NOMO-1 treated with DMSO at 0.1 percent for 48 hours (cell line): ENCODE measurements at regions not wholly inside any gene's neighbourhood (a gene's known extent, or its start where the extent isn't known, plus 50 kb on each side); places are given as distances from the start of the nearest gene placed in this dataset.
"Not testable (repeated sequence)": the region's sequence is repeated elsewhere in the genome, so short reads cannot be mapped to it uniquely, and the experiment has no call there.

Source experiments
- DNase-seq: peaks from one replicate; lab custom pipeline; 2025; ENCODE audit not compliant: unreplicated experiment; lab: John Stamatoyannopoulos, UW

- no peak for DNase-seq
These were observed 275.7 kb upstream of the STXBP5 start for GRCh38 chr6:146928503-146928902.

- no peak for DNase-seq
These were observed 273.0 kb upstream of the STXBP5 start for GRCh38 chr6:146931214-146931613.

GRCh38 chr6:146937316-146937715, 266.9 kb upstream of the STXBP5 start:
- DNase-seq, result no peak

DNA sequence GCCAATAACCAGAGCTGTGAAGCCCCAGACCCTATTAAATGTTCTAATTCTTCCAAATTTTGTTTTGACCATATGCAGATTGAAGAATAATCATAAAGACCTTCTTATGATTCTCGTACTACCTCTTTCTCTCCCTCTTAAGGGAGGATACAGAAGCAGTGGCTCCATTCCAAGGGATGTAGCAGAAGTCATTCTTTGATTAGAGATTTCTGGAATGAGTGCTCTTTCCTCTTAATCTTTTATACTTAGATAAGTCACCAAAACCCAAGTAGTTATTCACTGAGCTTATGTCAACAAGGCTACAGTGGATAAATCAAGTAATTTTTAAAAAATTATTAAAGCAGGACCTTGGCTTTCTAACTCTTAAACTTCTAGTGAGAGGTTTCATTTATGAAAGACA, 266.0 kb upstream of the STXBP5 start:
- DNase-seq, result no peak

GRCh38 chr6:146939456-146939855, 264.8 kb upstream of the STXBP5 start:
- DNase-seq, result not testable (repeated sequence)

DNA sequence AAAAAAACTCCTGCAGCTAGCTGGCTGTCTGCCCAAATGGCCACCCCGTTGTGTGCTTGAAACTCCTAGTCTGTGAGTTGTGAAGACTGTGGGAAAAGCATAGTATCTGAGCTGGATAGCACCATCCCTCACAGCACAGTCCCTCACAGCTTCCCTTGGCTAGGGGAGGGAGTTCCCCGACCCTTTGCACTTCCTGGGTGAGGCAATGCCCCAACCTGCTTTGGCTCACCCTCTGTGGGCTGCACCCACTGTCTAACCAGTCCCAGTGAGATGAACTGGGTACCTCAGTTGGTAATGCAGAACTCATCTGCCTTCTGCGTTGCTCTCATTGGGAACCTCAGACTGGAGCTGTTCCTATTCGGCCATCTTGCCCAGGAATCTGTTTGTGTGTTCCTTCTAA, 260.6 kb upstream of the STXBP5 start:
- DNase-seq, result no peak

DNA sequence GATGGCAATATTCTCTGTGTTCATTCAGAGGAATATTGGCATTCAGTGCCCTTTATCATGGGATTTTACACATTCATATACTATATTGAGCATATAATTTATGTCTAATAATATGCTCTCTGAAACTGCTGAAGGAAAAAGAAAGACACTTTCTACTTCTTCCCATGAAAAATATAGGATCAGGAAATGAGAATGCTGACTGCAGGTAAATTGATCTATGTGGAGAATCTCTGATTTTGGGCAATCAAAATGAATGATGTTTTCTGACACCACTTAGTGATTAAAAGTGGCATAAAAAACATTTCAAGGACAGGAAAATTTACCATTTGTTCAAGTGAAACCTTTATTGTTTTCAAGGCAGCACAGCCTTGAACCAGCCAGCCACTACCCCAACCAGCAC, 260.1 kb upstream of the STXBP5 start:
- DNase-seq, result no peak

DNA sequence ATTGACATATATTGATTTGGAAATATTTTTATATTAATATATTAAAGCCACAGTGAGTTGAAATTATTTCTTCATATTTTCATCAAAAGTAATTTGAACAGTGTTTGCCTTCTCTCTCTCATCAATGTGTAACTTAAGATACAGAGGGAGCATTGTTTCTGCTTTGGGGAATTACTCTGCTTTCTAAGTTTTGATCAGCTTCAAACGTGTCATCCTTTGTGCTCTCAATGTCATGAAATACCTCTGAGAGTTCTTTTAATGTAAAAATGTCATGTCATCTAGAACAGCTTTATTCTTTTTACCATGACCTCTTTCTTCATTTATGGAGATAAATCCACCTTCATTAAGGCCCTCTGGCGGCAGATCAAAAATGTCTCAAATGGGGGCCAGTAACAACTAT, 259.4 kb upstream of the STXBP5 start:
- DNase-seq, result no peak

DNA sequence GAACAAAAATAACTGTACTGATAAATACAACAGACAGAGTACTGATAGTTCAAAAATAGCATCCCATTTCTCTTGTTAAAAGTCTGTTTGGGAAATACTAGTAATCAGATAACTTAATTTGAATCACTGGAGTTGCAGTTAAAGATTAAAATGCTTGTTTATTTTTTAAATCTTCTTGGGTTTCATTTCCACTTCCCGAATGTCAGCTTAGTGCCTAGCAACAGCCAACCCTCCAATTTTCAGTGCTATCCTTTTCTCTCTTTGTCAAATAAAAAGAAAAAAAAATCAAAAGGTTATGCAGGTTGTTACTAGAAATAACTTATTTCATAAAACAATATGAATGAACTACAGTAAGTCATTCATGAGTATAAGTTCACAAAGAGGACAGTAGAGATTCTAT, 257.7 kb upstream of the STXBP5 start:
- no peak for DNase-seq

DNA sequence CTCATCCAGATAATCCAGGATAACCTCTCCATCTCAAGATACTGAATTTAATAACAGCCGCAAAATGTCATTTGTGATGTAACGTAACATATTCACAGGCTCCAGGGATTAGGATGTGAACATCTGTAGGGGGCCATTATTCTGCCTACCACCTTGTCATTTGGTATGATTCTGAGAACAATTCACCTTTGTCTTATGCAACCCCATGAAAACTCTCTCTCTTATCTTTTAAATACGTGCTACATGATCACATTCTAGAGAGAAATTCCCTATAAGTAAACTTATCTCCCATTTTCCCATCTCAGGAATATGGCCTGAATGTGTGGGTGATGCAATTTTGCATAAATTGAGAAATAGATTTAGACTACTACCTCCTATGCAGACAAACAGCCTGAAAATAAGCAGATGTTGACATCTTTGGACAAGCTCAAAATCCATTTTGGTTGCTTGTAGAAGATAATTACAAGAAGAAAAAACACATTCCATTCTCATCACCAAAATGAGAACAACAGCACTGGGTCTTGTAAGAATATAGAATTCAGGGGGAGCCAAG, 255.4 kb upstream of the STXBP5 start:
- no peak for DNase-seq

GRCh38 chr6:146949425-146949824, 254.8 kb upstream of the STXBP5 start:
- DNase-seq, result no peak

DNA sequence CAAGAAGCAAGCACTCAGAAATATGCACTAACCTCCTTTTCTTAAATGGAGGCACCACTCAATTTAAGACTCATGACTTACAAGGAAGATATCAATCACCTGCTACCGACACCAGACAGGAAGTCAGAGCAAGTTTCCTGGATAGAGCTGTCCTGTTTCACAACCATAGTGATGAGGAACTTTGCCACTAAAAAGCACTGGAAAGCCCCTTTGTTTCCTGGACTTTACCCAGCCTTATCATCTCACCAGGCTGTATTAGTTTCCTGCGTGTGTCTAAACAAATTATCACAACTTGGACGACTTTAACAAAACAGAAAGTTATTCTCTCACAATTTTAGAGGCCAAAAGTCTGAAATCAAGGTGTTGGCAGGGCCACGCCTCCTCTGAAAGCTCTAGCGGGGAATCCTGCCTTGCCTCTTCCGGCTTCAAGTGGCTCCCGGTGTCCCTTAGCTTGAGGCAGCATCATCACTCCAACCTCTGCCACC, 253.8 kb upstream of the STXBP5 start:
- DNase-seq, result peak; percentile 53

DNA sequence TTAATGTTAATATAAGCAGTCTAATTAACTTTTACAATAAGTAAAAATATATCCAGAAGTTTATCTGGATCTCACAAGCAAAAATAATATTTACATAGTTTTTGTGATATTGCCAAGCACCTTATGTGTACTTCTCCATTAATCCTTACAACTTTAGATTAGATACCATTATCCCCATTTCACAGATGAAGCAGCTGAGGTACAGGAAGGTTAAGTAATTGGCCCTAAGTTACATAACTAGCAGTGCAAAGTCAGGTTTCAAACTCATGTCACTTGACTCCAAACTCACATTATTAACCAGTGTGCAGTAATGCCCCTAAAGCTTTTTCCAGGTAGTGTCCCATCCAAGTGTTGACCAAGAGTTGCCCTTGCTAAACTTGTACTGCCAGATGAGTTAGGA, 248.6 kb upstream of the STXBP5 start:
- DNase-seq, result no peak

GRCh38 chr6:146957181-146958093, 246.8 kb upstream of the STXBP5 start:
- DNase-seq, result no peak

DNA sequence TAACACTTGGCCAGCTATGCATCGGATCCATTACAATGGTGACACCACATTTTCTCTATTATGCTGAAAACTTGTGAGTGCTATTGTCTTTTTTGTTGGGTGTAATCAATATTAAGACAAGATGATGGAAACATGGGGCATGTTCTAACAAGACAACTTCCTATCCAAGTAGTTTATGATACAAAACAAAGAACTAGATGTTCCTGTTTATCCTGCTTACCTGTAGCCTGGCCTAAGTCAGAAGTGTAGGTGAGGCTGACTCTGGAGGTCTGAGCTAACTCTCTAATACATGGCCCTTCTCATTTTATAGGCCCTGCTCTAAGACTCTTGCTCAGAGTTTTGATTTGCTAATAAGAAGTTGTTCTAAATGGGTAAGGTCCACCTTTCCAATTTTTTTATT, 242.4 kb upstream of the STXBP5 start:
- no peak for DNase-seq

DNA sequence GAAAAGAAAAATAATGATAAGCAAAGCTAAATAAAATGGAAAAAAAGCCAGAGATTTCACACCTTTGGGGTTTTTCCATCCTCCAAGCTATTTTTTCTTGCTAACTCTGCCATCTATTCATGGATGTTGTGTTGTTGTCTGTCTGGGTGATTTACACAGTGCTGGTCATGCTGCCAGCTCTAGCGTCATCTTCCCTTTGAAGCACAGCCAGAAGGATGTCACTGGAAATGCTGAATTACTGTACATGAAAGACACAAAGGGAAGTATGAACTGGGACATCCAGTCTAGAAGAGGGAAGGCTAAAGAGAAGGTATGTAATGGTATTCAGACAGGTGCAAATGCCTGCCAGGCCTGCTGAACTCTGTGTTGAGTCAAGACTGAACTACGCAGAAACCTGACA, 241.9 kb upstream of the STXBP5 start:
- DNase-seq, result no peak

- DNase-seq, result no peak
These were observed 239.0 kb upstream of the STXBP5 start for GRCh38 chr6:146965110-146965689.

- DNase-seq, result no peak
These were observed 236.0 kb upstream of the STXBP5 start for GRCh38 chr6:146968041-146968760.

GRCh38 chr6:146972546-146972945, 231.7 kb upstream of the STXBP5 start:
- no peak for DNase-seq

DNA sequence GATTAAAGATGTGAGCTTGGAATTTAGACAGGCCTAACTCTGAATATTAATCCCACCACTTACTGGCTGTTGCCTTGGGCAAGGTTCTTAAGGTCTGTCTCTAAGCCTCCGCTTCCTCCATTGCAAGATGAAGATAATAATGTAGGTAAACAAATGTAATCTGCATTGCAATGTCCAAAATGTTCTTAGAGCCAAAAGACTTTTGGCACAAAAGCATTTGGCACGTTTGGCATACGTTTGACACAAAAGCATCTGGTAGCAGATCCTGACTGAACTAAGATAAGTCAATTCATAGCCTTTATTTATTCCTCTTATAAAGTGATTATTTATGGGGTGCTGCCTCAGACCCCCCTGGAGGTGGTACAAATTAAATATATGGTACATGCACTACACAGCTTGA, 229.9 kb upstream of the STXBP5 start:
- DNase-seq, result no peak

- DNase-seq, result no peak
These were observed 229.1 kb upstream of the STXBP5 start for GRCh38 chr6:146975093-146975492.
